AG20443 (cell line): ENCODE measurements at regions not wholly inside any gene's neighbourhood (a gene's known extent, or its start where the extent isn't known, plus 50 kb on each side); places are given as distances from the start of the nearest gene placed in this dataset.
"Not testable (repeated sequence)": the region's sequence is repeated elsewhere in the genome, so short reads cannot be mapped to it uniquely, and the experiment has no call there.

ENCODE experiments used
- DNase-seq: peaks from one replicate; pipeline ENCODE4 v3.0.0; 2012; ENCODE audit warnings: low spot score, mixed read lengths

DNA sequence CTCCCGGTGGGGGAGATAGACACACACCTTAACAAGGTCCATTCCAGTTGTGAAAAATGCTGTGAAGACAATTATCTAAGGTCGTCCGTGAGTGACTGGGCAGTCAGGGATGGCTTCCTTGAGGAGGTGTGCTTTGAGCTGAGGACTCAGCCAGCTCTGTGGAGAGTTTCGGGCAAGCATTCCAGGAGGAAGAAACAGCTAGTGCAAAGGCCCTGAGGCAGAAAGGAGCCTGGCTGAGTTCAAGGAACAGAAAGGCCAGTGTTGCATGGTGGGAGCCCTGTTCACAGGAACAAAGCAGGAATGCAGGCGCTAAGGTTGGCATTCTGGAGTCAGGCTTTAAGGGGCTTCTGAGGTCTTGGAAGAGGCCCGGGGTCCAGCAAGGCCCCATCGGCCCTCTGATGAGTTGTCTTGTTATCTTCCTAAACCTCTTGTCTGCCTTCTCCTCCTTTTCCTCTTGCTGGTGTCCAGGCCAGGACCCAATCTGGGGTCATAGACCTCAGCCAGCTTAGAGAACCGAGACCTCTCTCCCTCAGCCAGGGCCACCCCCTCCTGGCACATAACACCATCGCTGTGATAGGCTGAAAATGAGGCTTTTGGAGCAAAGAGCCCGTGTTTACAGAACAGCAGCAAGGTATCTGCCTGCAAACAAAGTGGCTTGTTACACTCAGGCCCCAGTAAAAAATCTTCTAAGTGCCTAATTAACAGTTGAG is 270.2 kb upstream of the MVB12B start:
- DNase-seq: no peak

DNA sequence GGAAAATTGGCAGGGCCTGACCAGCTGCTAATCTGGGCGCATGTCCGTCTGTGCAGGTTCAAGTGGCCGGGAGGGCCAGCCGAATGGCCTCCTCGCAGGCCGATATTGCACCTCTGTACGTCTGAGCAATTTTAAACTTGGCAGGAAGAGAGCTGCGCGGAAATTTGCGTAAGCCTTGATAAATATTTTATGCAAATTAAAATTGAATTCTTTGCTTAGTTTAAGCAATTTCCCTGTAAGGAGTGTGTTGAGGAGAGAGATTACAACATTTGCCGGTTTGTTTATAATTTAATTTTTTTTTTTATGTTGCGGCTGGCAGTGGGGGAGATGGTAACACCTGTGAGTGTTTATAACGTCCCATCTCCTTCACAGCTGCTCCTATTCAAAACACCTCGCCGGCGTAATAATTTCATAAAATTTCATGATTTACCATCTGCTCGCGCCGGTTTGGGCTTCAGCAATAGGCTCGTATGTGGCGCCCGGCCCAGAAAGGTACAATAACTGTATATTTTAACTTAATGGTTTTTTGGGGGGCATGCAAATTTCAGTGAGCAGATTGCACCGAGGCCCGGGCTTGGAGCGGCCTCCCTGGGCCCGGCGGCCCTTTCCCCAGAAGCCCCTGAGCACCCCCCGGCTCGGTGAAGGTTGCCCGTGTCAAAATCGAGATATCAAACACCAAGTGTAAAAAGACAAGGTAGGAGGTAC is 269.4 kb upstream of the MVB12B start:
- DNase-seq: no peak

DNA sequence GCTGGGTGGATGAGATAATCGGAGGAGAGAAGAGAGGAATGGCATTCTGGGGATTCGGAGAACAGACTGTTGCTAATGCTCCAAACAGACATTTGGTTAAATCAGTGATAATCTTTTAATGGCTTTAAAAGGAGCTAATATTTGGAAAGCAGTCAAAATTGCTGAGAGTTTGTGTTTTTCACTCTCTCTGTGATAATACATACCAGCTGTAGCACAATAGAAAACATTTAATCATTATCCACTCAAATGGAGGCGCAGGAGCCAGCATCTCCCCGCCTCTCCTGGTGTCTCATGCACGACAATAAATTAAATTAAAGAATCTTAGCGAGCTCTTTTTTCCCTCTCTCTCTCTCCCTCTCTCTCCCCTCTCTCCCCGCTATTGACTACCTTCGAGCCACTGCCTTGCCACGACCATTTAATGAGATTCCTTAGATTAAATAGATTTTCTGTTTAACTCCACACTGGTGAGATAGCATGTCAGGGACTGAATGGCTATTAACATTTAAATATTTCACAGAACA is 268.6 kb upstream of the MVB12B start:
- DNase-seq: no peak

DNA sequence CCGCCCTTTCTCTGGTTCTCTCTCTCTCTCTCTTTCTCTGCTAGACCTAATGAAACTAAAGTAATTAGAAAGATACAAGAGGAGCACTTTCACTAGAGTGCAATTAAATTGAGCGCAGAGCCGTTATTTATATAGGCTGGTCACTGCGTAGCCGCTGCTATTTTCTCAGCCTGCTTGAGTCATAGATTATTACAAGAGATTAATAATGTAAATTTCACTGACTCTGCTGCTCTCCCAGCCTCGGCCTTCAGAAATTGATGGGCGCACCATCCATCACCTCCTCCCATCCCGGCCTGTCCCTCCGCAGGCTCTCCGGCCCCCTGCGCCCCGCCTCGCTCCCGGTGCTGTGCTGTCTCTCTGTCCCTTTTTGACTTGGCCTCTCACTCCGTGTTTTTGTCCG is 268.0 kb upstream of the MVB12B start:
- no peak for DNase-seq

DNA sequence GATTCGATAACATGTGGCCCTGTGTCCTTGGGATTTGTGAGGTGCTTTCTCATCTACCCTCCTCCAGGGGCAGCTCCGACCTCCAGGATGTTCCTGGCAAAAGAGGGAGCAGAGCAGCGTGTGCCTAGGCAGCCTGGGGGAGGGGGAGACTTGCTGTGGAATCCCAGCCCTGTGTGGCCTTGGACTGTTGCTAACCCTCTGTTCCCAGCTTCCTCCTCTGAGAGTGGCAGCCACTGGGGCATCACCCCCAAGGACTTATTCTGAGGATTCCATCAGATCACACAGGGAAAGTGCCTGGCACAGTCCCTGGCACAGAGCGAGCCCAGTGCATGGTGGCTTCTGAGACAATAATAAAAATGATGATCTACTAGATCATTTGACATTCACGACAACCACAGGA is 265.1 kb upstream of the MVB12B start:
- DNase-seq: no peak

DNA sequence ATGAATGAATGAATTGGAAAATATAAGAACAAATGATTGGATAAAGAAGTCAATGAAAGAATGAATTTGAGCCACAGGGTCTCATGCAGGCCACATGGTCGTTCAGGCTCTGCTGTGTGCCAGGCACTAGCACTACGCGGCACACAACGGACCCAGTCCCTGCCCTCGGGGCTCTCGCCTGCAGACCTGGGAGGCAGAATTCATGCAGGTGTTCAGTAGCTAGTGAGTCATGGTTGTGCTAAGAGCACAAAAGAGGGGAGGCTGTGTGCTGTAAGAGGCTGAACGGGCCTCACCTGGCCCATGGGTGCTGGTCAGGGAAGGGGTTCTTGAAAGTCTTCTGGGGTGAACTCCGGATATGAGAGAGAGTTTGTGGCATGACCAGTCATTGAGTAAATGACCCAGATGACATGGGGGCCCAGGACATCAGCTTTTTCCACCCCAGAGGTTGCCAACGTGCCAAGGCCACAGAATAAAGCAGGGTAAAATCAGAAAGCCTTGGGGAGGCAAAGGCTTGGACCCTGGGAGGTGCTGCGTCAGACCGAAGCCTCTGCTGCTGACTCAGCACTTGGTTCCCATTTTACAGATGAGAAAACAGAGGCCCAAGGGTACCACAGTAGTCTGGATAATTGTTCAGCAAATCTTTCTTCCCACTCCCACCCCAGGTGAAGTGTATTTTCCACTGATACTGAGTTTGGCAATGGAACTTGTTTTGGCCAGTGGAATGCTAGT is 264.3 kb upstream of the MVB12B start:
- DNase-seq: no peak

DNA sequence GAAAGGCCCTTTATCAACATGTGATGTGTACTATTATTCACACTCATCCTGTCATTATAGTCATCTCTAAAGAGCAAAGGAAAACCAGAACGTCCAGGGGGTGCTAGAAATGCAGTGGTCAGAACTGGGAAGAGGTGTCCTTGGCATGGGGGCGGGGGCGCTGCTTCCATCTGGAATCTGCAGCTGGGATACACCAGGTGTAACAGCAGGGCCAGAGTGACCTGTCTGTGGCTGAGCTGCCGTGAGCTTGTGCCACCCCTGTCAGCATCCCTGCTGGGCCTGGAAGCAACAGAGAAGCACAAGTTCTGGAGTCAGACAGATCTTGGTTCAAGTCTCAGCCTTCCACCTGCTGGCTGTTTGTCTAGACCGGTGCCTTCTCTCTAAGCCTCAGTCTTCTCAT is 263.3 kb upstream of the MVB12B start:
- no peak for DNase-seq

DNA sequence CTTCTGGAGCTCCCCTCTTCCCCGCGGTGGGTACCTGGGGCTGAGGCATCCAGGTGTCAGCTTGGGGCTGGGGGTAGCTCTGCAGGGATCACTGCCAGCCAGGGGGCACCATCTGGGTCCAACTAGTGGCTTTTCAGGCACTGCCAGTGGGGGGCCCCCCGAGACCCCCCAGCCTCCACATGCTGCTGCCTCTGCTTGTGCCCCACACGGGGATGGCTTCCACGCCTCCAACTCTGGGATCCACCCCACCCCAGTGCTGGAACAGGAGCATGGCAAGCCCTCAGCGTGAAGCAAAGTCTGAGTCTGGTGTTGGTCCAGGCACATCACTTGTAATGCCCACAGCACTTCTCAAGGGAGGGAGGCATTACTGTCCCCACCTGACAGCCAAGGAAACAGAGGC is 260.5 kb upstream of the MVB12B start:
- no peak for DNase-seq

DNA sequence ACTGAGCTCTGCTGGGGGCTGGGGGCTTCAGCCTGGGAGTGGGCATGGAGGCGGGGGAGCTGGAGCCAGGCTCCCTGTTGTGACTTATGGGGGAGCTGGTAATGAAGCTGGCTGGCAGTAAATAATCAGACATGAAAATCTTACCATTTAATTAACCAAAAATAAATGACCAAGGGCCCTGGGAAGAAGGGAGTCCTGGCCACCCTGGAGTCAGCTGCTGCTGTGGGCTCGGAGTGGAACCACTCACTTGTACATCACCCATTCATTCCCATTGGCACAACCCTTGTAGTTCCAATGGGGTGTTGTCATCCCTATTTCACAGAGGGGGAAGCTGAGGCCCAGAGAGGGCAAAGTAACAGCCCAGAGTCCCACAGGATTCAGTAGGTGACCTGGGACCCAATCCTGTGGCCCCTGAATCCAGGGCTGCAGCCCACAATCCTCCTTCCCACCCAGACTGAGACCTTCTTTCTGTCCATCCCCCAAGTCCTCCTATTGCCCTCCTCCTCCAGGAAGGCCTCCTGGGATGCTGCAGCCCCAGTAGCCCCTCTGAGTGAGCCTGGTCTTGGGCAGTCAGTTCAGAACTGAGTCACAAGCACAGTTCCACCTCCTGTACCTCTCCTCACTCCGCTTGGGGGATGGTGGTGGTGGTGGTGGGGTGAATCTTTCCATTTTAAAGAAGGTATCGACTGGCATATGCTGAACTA is 259.4 kb upstream of the MVB12B start:
- no peak for DNase-seq

DNA sequence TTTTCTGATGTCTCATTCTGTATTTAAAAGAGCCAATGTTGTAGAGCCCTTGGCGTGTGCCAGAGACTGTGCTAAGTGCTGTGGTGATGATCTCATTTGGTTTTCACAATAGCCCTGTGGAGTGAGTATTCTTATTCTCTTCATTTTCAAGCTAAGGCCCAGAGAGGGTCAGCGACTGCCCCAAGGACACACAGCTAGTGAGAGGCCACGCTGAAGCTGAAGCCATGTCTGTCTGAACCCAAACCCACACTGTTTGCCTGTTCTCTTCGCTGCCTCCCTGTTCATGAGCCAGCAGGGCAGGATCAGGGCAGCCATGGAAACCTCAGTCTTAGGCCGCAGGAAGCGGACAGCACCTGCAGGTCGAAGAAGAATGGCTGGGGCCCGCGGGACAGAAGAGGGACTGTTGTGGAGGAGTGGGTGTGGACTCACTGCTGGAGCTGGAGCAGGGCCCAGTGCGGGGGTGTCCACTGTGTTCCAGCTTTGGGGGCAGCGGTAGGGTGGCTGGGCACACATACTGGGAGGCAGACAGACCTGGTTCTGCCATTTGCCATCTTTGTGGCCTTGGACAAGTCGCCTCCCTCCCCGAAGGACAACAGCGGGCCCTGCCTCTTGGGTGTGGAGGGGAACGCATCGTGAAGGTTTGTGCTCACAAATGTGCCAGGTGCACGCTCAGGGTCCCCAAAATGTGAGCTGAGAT is 257.9 kb upstream of the MVB12B start:
- DNase-seq: no peak

DNA sequence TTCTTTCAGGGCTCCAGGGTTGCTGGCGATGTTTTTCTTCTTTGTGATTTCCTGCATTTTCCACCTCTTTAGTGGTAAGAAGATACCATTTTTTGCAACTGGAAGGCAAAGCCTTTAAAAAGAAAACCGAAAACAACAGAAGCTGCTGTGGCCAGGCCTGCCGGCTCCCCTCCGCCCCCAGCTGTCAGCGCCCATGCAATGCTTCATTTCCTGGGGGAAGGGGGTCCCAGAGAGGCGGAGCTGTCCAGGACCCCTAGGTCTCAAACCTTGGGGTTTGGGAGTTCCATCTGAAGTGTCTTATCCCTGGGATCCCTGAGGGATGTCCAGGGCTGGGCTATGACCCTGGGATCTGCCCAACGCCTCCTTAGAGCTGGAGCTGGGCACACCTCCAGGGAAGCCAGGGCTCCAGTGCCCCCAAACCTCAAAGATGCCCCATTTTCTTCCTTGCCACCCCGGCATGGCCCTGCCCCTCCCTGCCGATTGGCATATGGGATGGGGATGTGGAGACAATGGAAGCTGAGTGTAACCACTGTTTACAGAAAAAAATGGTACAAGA is 257.2 kb upstream of the MVB12B start:
- DNase-seq: no peak

DNA sequence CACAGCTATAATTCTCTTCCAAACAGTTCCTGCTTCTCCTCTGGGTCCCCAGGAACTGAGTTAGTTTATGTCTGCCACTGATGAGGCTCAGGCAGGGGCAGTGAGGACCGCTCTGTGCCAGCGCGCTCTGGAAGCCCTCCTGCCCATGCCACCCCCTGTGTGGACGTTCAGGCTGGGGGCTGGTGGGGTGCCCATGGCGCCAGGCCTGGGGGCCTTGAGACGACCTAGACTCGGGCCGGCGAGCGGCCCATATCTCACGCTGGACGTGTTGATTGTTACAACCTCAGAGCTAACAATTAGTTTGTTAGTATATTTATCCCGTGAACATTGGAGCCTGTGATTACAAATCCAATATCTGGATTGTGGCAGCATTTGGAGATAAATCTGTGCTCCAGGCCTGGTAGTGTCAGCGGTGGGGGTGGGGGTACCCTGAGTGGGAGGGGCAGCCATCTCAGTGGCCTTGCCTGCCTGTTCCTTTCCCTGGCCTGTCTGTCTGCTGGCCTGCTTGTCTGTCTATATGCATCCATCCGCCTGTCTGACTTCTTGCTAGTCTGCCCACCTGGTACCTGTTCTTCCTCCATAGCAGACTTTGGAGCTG is 256.5 kb upstream of the MVB12B start:
- no peak for DNase-seq

DNA sequence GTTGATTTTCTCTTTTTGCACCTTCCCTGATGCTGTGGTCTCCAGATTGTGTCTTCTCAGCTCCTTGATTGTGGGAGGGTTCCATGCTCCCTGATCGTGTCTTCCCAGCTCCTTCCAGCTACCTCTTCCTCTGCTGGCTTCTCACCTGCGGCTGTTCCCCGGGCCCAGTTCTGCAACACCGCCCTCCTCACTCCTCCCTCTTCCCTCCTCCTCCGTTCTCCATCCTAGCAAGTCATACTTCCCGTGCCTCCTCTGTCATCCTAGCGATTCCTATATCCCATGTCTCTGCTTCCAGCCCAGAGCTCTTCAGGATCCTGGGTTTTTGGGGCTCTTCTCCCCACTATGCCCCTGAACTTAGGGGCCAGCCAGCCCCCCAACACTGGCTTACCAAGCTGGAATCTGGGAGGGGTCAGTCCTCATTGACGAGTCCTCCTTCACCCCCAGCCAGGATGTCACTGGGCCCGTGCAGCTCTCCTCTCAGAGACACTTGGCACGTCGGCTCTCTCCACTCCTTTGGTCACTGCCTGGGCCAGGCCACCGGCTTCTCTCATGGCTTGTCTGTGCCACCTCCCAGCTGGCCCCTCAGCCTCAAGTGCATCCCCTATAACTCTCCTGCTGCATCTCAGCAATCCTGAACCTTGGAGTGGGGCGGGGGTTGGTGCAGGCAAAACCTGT is 255.4 kb upstream of the MVB12B start:
- no peak for DNase-seq

DNA sequence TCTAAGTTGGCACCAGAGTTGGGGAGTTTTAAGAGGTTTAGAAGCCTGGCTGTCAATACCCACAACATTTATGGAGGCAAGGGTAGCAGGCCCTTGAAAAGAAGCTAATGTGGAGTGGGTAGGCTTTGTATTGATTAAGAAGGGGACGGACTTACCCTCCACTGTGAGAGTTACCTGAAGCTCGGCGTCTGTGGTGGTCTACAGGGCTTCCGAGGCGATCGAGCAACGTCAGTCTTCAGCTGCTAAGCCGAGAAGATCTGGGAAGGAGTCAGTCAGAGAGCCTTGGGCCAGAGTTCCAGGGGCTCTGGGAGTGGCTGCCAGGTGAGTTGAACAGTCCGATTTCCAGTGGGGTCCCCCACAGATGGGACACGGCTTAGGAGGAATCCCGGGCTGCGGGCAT is 249.0 kb upstream of the MVB12B start:
- DNase-seq: not testable (repeated sequence)

DNA sequence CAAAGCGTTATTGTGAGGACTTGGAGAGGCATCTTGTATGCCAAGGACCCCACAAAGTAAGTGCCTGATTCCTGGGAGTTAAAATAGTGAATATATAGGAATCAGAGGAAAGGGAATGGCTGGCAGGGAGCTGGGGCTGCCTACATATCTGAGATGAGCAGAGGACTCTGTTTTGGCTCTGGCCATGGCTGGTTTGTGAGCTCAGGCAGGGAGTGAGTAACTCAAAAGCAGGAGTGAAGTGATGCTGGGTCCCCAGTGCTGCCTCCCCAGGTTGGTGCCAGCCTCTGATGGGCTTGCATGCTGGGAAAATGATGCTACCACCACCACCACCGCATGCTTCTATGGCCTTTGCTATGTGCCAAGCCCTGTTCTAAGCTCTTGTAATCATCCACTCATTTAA is 246.0 kb upstream of the MVB12B start:
- DNase-seq: no peak

DNA sequence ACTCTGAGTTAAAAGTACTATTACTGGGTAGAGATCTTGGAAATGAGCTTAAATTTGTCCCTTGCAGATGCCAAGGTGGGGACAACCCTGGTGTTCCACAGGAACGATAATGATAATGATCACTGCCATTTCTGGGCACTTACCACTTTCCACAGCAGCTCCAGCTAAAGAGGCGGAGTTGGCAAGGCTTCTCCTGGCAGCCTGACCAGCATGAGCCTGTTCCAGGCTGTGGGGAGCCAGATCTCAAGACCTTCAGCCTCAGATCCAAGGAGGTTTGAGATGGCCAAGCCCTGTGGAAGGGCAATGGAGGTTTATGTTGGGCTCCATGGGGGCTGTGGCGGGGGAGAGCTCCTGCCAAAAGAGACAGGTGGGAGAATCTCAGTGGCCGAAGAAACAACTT is 244.9 kb upstream of the MVB12B start:
- DNase-seq: no peak

DNA sequence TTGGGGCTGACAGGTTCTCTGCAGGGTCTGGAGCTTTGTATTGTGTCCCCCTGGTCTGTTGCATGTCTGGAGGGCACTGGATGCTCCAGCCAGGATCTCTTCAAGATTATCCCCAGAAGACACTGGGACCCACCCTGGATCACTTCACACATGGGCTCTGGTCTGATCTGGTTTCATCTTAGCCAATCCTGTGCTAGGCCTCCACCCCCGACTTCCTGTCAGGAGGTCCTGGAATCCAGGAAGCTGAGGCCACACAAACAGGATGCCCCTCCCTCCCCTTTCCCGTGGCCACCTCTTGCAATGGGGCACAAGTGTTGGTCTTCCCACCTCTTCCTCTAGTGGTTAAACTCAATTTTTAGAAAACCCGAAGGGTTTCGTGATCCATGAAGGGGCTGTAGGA is 242.6 kb upstream of the MVB12B start:
- no peak for DNase-seq

DNA sequence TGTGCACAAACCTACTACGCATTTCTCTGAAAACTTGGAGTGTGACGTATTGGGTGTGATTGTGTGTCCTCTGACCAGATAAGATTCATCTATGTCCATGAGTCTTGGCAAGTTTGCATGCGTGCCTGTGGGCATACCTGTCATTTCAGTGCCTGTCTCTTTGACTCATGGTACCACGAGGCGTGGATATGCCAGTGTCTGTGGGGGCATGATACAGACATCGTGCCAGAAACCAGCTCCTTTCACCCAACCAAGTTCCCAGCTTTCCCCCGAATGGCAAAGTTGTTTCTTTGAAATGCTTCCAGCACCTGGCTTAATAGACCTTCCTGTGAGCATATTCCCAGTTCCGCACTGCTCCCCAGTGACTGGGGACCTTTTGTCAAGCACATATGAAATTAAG is 241.9 kb upstream of the MVB12B start:
- no peak for DNase-seq

DNA sequence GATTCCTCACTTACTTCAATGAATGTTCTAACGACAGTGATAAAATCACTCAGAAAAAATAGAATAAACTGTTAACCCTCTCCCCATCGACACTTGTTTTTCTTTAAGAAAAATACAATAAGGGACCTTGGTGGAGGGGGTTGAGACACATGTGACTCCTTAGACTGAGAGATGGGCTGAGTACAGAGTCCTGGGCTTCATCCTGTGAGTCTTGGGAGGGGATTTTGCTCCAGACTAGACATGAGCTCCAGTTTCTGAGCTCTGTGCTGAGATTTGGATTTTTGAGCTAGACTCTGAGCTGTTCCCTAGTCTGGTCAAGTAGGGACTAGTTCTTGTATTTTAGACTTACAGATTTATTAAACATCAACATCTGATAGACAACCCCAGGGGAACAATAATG is 241.5 kb upstream of the MVB12B start:
- DNase-seq: no peak

DNA sequence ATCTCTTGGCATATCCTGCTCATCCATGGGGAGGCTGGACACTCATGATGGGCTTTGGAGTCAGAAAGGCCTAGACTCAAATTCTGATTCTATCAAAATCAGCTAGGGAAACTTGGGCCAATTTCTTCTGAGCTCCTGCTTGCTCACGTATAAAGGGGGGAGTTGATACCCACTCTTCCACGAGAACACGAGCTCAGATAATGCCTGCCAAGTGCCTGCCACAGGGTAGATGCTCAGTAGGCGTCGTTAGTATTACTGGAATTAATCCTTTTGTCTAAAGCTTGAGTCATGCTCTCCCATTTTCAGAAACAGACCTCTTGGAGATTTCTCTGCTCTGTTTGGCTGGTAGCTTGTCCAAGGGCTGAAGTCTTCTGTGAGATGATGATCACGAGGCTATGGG is 238.3 kb upstream of the MVB12B start:
- DNase-seq: no peak

DNA sequence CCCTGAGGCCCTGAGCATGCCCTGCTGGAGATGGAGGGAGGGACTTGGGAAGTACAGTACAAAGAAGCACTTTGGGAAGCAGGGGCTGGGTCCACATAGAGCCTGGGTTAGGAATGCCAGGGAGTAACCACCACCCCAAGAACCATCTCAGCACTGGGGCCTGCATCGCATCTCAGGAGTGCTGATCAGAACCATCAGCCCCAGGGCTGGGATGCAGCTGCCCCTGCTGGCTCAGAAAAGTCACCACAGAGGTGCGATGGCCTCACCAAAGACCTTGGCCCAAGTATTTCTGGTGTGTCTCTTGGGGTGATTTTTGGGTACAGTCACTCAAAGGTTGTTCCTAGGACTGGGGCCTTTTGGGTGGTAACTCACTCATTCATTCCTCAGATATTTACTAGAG is 236.8 kb upstream of the MVB12B start:
- no peak for DNase-seq
